Natural killer cell (primary cell): ENCODE measurements at regions not wholly inside any gene's neighbourhood (a gene's known extent, or its start where the extent isn't known, plus 50 kb on each side); places are given as distances from the start of the nearest gene placed in this dataset.

Experiments used
- ATAC-seq, 3 donors: fragments of 150-1000 bp in 2 of 3; fragments of 200-7000 bp in 1 of 3; cut with Tn5 transposase; 1 replicate in 1 of 3; 2 replicates in 2 of 3; pipeline ENCODE4 v1.10.0; 2021; ENCODE audit warnings: mild to moderate bottlenecking in 2 of 3, moderate library complexity in 2 of 3
- DNase-seq, 2 donors: peaks; one replicate each; pipeline versions ENCODE4 v3.0.0 to v3.0.0-alpha.2; 2013 to 2021; ENCODE audit warnings: mixed read lengths in 1 of 2
- H3K27ac ChIP-seq: one replicate; pipeline ENCODE4 v1.5.1; 2013; ENCODE audit warnings: mild to moderate bottlenecking, low read length
- H3K27me3 ChIP-seq: one replicate; pipeline ENCODE4 v1.6.1; 2013; ENCODE audit warnings: low read length; ENCODE audit not compliant: control insufficient read depth, insufficient read depth
- H3K36me3 ChIP-seq: one replicate; pipeline ENCODE4 v1.6.1; 2013; ENCODE audit warnings: low read length; ENCODE audit not compliant: control insufficient read depth, insufficient read depth
- H3K4me1 ChIP-seq: one replicate; pipeline ENCODE4 v1.6.1; 2013; ENCODE audit warnings: low read length; ENCODE audit not compliant: control insufficient read depth, insufficient read depth
- H3K4me3 ChIP-seq: one replicate; pipeline ENCODE4 v1.5.1; 2013; ENCODE audit warnings: low read length
- H3K9me3 ChIP-seq: one replicate; pipeline ENCODE4 v1.6.1; 2013; ENCODE audit warnings: low read length; ENCODE audit not compliant: control insufficient read depth, insufficient read depth
- H3K27ac Mint-ChIP-seq, 2 donors: one replicate each; pipeline ENCODE4 v1.8.0; 2022; ENCODE audit warnings: mild to moderate bottlenecking in 2 of 2, mixed read lengths in 2 of 2, moderate library complexity in 1 of 2
- H3K27me3 Mint-ChIP-seq, 2 donors: one replicate each; pipeline ENCODE4 v1.8.0; 2022; ENCODE audit warnings: low read depth in 2 of 2, mixed read lengths in 2 of 2
- H3K36me3 Mint-ChIP-seq: one replicate; pipeline ENCODE4 v1.8.0; 2022; ENCODE audit warnings: mixed read lengths
- H3K4me1 Mint-ChIP-seq, 2 donors: one replicate each; pipeline ENCODE4 v1.8.0; 2022; ENCODE audit warnings: mixed read lengths in 2 of 2
- H3K4me3 Mint-ChIP-seq: one replicate; pipeline ENCODE4 v1.8.0; 2022; ENCODE audit warnings: mild to moderate bottlenecking, moderate library complexity, mixed read lengths
- H3K9me3 Mint-ChIP-seq, 2 donors: one replicate each; pipeline ENCODE4 v1.8.0; 2022; ENCODE audit warnings: mixed read lengths in 2 of 2
- CTCF ChIP-seq: fragments of 200-600 bp; IDR thresholded peaks from one replicate; pipeline ENCODE4 v1.8.0; 2022; ENCODE audit warnings: antibody characterized with exemption
- WGBS: methylation state at CpG from one replicate; pipeline ENCODE4 v1.1.7; 2013; ENCODE audit warnings: missing lambda C conversion rate; ENCODE audit not compliant: insufficient coverage; 5-methylcytosine and 5-hydroxymethylcytosine counted together
- intact Hi-C: fragments of 100-400 bp; cut with micrococcal nuclease; formaldehyde crosslinking; loops from one replicate; pipeline ENCODE4 v1.14.2; 2022

DNA sequence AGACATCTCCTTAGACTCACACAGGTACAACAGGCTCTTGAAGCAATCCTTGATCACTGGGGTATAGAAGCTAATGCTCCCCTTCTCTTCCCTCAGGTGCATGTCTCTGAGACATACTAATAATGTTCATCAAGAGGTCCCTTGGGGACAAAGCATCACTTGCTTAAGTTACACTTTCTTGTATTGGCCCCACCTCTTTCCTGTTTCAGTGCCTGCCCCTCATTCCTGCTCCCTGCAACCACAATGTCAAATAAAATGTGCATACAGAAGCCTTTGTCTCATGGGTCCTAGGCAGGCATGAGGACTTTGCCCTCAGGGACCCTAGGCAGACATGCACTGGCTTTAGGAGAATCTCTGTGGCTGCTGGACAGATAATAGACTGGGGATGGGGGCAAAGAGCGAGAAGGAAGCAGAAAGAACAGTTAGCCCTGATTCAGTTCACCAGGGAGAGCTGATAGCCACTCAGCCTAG is 175.0 kb upstream of the NPY start:
- Mint-ChIP-seq H3K9me3 (peaks cover 2 to 7% of the 10 kb centered on the region in 2 donors), H3K4me3 (no peak overlapping the region), H3K36me3 (no peaks in the 10 kb centered on the region), H3K27me3 (peaks cover 0 to 3% of the 10 kb centered on the region in 2 donors), H3K27ac (no peak overlapping the region), H3K4me1 (no peaks in the 10 kb centered on the region)
- no peak for ATAC-seq
- 75% methylated on average over 1 of the region's 1 CpG for WGBS
- Histone ChIP-seq H3K27ac (no peak overlapping the region), H3K9me3 (no peaks in the 10 kb centered on the region), H3K4me3 (no peak overlapping the region), H3K36me3 (no peaks in the 10 kb centered on the region), H3K4me1 (no peaks in the 10 kb centered on the region), H3K27me3 (no peaks in the 10 kb centered on the region)
- intact Hi-C loops = no loop called here
- no peak for DNase-seq
- TF ChIP-seq CTCF = no peak

DNA sequence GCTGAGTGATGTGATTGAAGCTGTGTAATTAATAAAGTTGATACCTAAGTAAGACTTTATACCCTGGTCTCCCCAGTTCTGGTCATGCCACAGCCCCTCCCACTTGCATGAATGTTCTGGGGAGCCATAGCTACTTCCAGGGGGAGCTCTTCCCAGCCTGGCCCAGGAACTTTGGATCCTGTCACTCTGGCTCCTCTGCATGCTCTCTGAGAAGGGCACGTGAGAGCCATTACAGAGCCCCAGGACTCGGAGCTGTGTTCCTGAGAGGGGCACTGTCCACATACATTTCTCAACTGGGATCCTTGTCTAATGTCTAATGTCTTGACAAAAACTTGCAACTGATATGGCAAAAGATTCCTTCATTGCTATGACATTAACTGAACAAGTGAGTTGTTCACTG is 173.9 kb upstream of the NPY start:
- Histone ChIP-seq H3K4me1 (no peaks in the 10 kb centered on the region), H3K27me3 (no peaks in the 10 kb centered on the region), H3K9me3 (no peaks in the 10 kb centered on the region), H3K4me3 (no peak overlapping the region), H3K36me3 (no peaks in the 10 kb centered on the region), H3K27ac (no peak overlapping the region)
- Mint-ChIP-seq H3K4me1 (no peaks in the 10 kb centered on the region), H3K36me3 (no peaks in the 10 kb centered on the region), H3K9me3 (peaks cover 0 to 4% of the 10 kb centered on the region in 2 donors), H3K27ac (no peak overlapping the region), H3K27me3 (peaks cover 1 to 3% of the 10 kb centered on the region in 2 donors), H3K4me3 (no peak overlapping the region)
- no peak for TF ChIP-seq CTCF
- no peak for DNase-seq
- no peak for ATAC-seq
- WGBS = 84% methylated on average over 2 of the region's 2 CpGs
- intact Hi-C loops = no loop called here

DNA sequence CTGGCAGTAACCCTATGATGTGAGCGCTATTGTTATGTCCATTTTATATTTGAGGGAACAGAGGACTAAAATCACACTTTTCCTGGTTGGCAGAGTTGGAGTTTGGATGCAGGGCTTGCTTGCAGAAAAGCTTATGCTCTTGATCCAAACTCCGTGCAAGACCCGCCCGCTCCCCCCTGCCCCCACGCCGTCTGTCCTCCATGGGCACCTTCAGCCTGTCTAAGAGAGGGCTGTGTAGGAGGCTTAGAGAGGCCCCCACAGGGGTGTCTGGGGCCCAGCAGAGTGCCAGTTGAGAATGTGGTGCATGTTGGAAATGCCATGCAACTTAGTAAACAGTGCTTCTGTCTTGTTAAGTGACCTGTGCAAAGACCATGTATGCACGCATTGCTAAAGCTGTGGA is 170.5 kb upstream of the NPY start:
- peaks cover 0 to 2% of the 10 kb centered on the region in 2 donors for H3K9me3 Mint-ChIP-seq
- Histone ChIP-seq H3K4me1 (no peaks in the 10 kb centered on the region), H3K4me3 (no peak overlapping the region)

More for the DNA sequence above, 170.5 kb upstream of the NPY start:
- no peaks in the 10 kb centered on the region for H3K27me3 ChIP-seq
- no peak overlapping the region for H3K27ac ChIP-seq
- H3K36me3 ChIP-seq = no peaks in the 10 kb centered on the region
- no peaks in the 10 kb centered on the region for H3K9me3 ChIP-seq
- DNase-seq (no peak), ATAC-seq (no peak)
- Mint-ChIP-seq H3K36me3 (no peaks in the 10 kb centered on the region), H3K27ac (no peak overlapping the region), H3K27me3 (peaks cover 3 to 10% of the 10 kb centered on the region in 2 donors), H3K4me3 (no peak overlapping the region), H3K4me1 (no peaks in the 10 kb centered on the region)
- no peak for TF ChIP-seq CTCF
- intact Hi-C loops = no loop called here
- WGBS = 97% methylated on average over 7 of the region's 7 CpGs
